H1 (cell line): ENCODE measurements at regions not wholly inside any gene's neighbourhood (a gene's known extent, or its start where the extent isn't known, plus 50 kb on each side); places are given as distances from the start of the nearest gene placed in this dataset.
"Not testable (repeated sequence)": the region's sequence is repeated elsewhere in the genome, so short reads cannot be mapped to it uniquely, and the experiment has no call there.

Source experiments
- CTCF ChIA-PET: fragments of 300-600 bp; sonication (Branson Sonifier 250); formaldehyde crosslinking; loops from one replicate; lab custom pipeline; 2021; ENCODE audit not compliant: partially characterized antibody; lab: Charles Lee
- POLR2A ChIA-PET: fragments of 300-600 bp; sonication (Branson Sonifier 250); formaldehyde crosslinking; loops from one replicate; lab custom pipeline; 2021; ENCODE audit warnings: inconsistent platforms; ENCODE audit not compliant: partially characterized antibody; lab: Charles Lee
- DNase-seq, 2 experiments: peaks; one replicate each; pipeline versions ENCODE4 v3.0.0 to v3.0.0-alpha.2; 2010 to 2022; ENCODE audit warnings: low spot score in 2 of 2, low read depth in 1 of 2, mixed read lengths in 1 of 2
- FAIRE-seq: peaks from 2 replicates; lab custom pipeline; 2011; peaks lifted over from hg19 to GRCh38; lab: Jason Lieb, UNC
- H2AFZ ChIP-seq: 2 replicates; pipeline ENCODE4 v1.8.1; 2012; ENCODE audit warnings: low read length, inconsistent platforms
- H2AK5ac ChIP-seq: 2 replicates; pipeline ENCODE4 v1.6.1; 2013; ENCODE audit warnings: low read depth, low read length
- H2BK120ac ChIP-seq: replicated peaks from 2 replicates; pipeline ENCODE3; 2013; ENCODE audit warnings: low read depth, low read length, inconsistent platforms
- H2BK12ac ChIP-seq: 2 replicates; pipeline ENCODE4 v1.6.1; 2013; ENCODE audit warnings: low read depth, low read length
- H2BK15ac ChIP-seq: 2 replicates; pipeline ENCODE4 v1.6.1; 2013; ENCODE audit warnings: low read length
- H2BK20ac ChIP-seq: 2 replicates; pipeline ENCODE4 v1.6.1; 2013; ENCODE audit warnings: low read length
- H2BK5ac ChIP-seq: 2 replicates; pipeline ENCODE4 v1.6.1; 2013; ENCODE audit warnings: low read depth, low read length
- H3K14ac ChIP-seq: 2 replicates; pipeline ENCODE4 v1.6.1; 2013; ENCODE audit warnings: inconsistent platforms; ENCODE audit not compliant: insufficient read length
- H3K18ac ChIP-seq: 2 replicates; pipeline ENCODE4 v1.6.1; 2013; ENCODE audit warnings: low read length; ENCODE audit errors: extremely low read depth
- H3K23ac ChIP-seq: 2 replicates; pipeline ENCODE4 v1.6.1; 2013; ENCODE audit warnings: inconsistent platforms; ENCODE audit not compliant: insufficient read length
- H3K23me2 ChIP-seq: 2 replicates; pipeline ENCODE4 v1.6.1; 2013; ENCODE audit warnings: low read depth, low read length
- H3K27ac ChIP-seq: 2 replicates; pipeline ENCODE4 v1.6.1; 2011; ENCODE audit warnings: low read depth, low read length, inconsistent platforms
- H3K27me3 ChIP-seq, 4 experiments: replicated peaks in 1 of 4; 1 replicate in 1 of 4; 2 replicates in 3 of 4; pipeline versions ENCODE4 v1.6.1 to v1.8.1; 2011 to 2013; ENCODE audit warnings: low read length in 3 of 4, mild to moderate bottlenecking in 3 of 4, inconsistent platforms in 2 of 4, mixed read lengths in 2 of 4, moderate library complexity in 1 of 4; ENCODE audit not compliant: control insufficient read depth in 3 of 4, insufficient read depth in 3 of 4; ENCODE audit errors: extremely low read depth in 1 of 4
- H3K36me3 ChIP-seq, 4 experiments: 2 replicates each; pipeline versions ENCODE4 v1.6.1 to v1.8.1; 2011 to 2013; ENCODE audit warnings: mild to moderate bottlenecking in 4 of 4, low read length in 3 of 4, moderate library complexity in 2 of 4, control low read depth in 1 of 4, inconsistent platforms in 1 of 4; ENCODE audit not compliant: insufficient read depth in 4 of 4, control insufficient read depth in 2 of 4
- H3K4ac ChIP-seq: replicated peaks from 2 replicates; pipeline ENCODE3; 2013; ENCODE audit warnings: low read length, low read depth, mixed read lengths, inconsistent platforms; ENCODE audit not compliant: insufficient read length
- H3K4me1 ChIP-seq, 4 experiments: replicated peaks in 1 of 4; 1 replicate in 1 of 4; 2 replicates in 3 of 4; pipeline versions ENCODE4 v1.6.1 to v1.8.1; 2011 to 2013; ENCODE audit warnings: low read length in 3 of 4, inconsistent platforms in 2 of 4, mixed read lengths in 1 of 4; ENCODE audit not compliant: insufficient read depth in 4 of 4, control insufficient read depth in 3 of 4
- H3K4me2 ChIP-seq, 2 experiments: 2 replicates each; pipeline versions ENCODE4 v1.6.1 to v1.8.1; 2011 to 2013; ENCODE audit warnings: low read depth in 2 of 2, low read length in 2 of 2, control low read depth in 1 of 2, inconsistent platforms in 1 of 2, mild to moderate bottlenecking in 1 of 2; ENCODE audit not compliant: insufficient read depth in 1 of 2
- H3K4me3 ChIP-seq, 4 experiments: fragments of 200-600, 300-600 bp in 1 of 4; sonication (generic), shearing (Covaris generic), sonication (Bioruptor Twin) in 1 of 4; 2 replicates each; pipeline versions ENCODE4 v1.5.1 to v1.8.1; 2011 to 2016; ENCODE audit warnings: low read length in 4 of 4, low read depth in 3 of 4, control low read depth in 2 of 4, inconsistent platforms in 2 of 4, mild to moderate bottlenecking in 2 of 4, mixed read lengths in 1 of 4, moderate library complexity in 1 of 4; ENCODE audit not compliant: insufficient read depth in 2 of 4; ENCODE audit errors: extremely low read depth in 1 of 4
- H3K56ac ChIP-seq: replicated peaks from 2 replicates; pipeline ENCODE3; 2013; ENCODE audit warnings: low read depth, mild to moderate bottlenecking, mixed read lengths, low read length, inconsistent platforms; ENCODE audit not compliant: insufficient read length
- H3K79me1 ChIP-seq: 2 replicates; pipeline ENCODE4 v1.6.1; 2013; ENCODE audit warnings: low read depth, low read length, control low read depth
- H3K79me2 ChIP-seq, 2 experiments: 2 replicates each; pipeline versions ENCODE4 v1.6.1 to v1.8.1; 2012 to 2013; ENCODE audit warnings: low read length in 2 of 2, mild to moderate bottlenecking in 2 of 2, inconsistent platforms in 1 of 2; ENCODE audit not compliant: insufficient read depth in 2 of 2, control insufficient read depth in 1 of 2
- H3K9ac ChIP-seq, 4 experiments: replicated peaks in 1 of 4; 1 replicate in 1 of 4; 2 replicates in 3 of 4; pipeline versions ENCODE4 v1.6.1 to v1.8.1; 2011 to 2013; ENCODE audit warnings: low read depth in 3 of 4, low read length in 3 of 4, control low read depth in 2 of 4, mild to moderate bottlenecking in 2 of 4, moderate library complexity in 2 of 4, inconsistent platforms in 1 of 4; ENCODE audit errors: extremely low read depth in 1 of 4
- H3K9me3 ChIP-seq, 2 experiments: 2 replicates each; pipeline versions ENCODE4 v1.6.1 to v1.8.1; 2012 to 2013; ENCODE audit warnings: mild to moderate bottlenecking in 2 of 2, moderate library complexity in 2 of 2, control low read depth in 1 of 2, inconsistent platforms in 1 of 2, low read depth in 1 of 2, low read length in 1 of 2, mixed read lengths in 1 of 2; ENCODE audit not compliant: insufficient read depth in 2 of 2
- H4K20me1 ChIP-seq, 2 experiments: replicated peaks in 1 of 2; 2 replicates each; pipeline versions ENCODE3 to v1.8.1; 2011 to 2013; ENCODE audit warnings: inconsistent platforms in 2 of 2, low read length in 2 of 2, mild to moderate bottlenecking in 1 of 2; ENCODE audit not compliant: insufficient read depth in 2 of 2, control insufficient read depth in 1 of 2
- H4K5ac ChIP-seq: 2 replicates; pipeline ENCODE4 v1.6.1; 2013; ENCODE audit warnings: low read length, low read depth, mixed read lengths, inconsistent platforms; ENCODE audit not compliant: insufficient read length
- H4K8ac ChIP-seq: 2 replicates; pipeline ENCODE4 v1.8.0; 2013; ENCODE audit warnings: mild to moderate bottlenecking, moderate library complexity, low read length, inconsistent platforms; ENCODE audit not compliant: insufficient read depth; ENCODE audit errors: extremely low read depth
- H4K91ac ChIP-seq: replicated peaks from 2 replicates; pipeline ENCODE3; 2013; ENCODE audit warnings: low read length, mixed read lengths, inconsistent platforms; ENCODE audit not compliant: insufficient read length
- WGBS, 2 experiments: shearing (Covaris generic) in 1 of 2; methylation state at CpG; one replicate each; pipeline versions ENCODE4 v1.1.6 to v1.1.7; 2013 to 2015; ENCODE audit warnings: low lambda C conversion rate in 2 of 2, mixed read lengths in 2 of 2, inconsistent platforms in 1 of 2, low coverage in 1 of 2, missing lambda C conversion rate in 1 of 2; ENCODE audit not compliant: insufficient replicate concordance in 2 of 2, insufficient coverage in 1 of 2, insufficient read length in 1 of 2; ENCODE audit errors: extremely low coverage in 1 of 2, missing lambda C conversion rate in 1 of 2; 5-methylcytosine and 5-hydroxymethylcytosine counted together

DNA sequence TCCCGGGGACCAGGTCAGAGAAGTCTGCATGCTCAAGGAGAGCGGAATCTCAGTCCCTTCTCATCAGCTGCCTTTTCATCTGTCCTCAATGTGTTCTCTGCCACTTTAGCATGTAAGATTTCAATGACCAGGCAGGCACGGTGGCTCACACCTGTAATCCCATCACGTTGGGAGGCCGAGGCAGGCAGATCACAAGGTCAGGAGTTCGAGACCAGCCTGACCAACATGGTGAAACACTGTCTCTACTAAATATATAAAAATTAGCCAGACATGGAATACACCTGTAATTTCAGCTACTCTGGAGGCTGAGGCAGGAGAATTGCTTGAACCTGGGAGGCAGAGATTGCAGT lies 101.1 kb upstream of the CARD11 start:
- CTCF ChIA-PET, result interaction anchor here (0.6 to 2.3 kb wide), 7 partner anchors 10 to 257 kb away, joined by 3 to 12 read pairs (median 4); no protein-coding TSS in a partner anchor
- POLR2A ChIA-PET, result interaction anchor here (0.6 kb wide), 1 partner anchor 196 kb away, joined by 3 read pairs; no protein-coding TSS in a partner anchor
- H2BK120ac ChIP-seq, H2AK5ac ChIP-seq, H4K20me1 ChIP-seq, H2BK20ac ChIP-seq, H3K4me1 ChIP-seq, H4K8ac ChIP-seq, FAIRE-seq, H3K4me3 ChIP-seq, H2BK12ac ChIP-seq, H3K4ac ChIP-seq, H3K36me3 ChIP-seq, H3K4me2 ChIP-seq, H3K9me3 ChIP-seq, H3K27ac ChIP-seq, DNase-seq, H4K5ac ChIP-seq, H2AFZ ChIP-seq, H3K56ac ChIP-seq, H3K23ac ChIP-seq, H4K91ac ChIP-seq, H2BK15ac ChIP-seq, H3K9ac ChIP-seq, H3K27me3 ChIP-seq, H3K18ac ChIP-seq, H3K79me1 ChIP-seq, H3K14ac ChIP-seq, H3K79me2 ChIP-seq, H2BK5ac ChIP-seq, H3K23me2 ChIP-seq: not testable (repeated sequence)
- 88% methylated on average over 6 of the region's 6 CpGs; no CpG with 5 or more reads in 1 of the 2 experiments for WGBS, 2 experiments
